ENCODE measurements at regions not wholly inside any gene's neighbourhood (a gene's known extent, or its start where the extent isn't known, plus 50 kb on each side); places are given as distances from the start of the nearest gene placed in this dataset.

DNA sequence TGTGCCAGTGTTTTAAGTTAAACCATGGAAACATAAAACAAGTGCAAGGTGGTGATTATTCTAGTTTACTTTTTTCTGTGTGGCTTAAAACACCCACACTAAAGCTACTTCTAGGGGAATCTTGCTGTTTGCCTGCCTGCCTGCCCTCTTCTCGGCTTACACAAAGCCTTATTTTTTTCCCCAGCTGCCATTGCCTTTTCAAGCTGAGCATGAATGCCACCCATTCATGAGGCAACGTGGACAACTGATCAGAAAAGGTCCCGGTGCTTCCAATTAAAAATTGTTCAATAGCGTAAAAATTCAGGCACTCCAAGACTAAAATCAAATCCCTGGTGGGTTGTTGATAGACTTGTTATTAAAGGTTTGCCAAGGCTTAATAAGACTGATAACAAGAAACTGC is 401.4 kb downstream of the TMEM161B start:
- TF ChIP-seq, protein P1, sequence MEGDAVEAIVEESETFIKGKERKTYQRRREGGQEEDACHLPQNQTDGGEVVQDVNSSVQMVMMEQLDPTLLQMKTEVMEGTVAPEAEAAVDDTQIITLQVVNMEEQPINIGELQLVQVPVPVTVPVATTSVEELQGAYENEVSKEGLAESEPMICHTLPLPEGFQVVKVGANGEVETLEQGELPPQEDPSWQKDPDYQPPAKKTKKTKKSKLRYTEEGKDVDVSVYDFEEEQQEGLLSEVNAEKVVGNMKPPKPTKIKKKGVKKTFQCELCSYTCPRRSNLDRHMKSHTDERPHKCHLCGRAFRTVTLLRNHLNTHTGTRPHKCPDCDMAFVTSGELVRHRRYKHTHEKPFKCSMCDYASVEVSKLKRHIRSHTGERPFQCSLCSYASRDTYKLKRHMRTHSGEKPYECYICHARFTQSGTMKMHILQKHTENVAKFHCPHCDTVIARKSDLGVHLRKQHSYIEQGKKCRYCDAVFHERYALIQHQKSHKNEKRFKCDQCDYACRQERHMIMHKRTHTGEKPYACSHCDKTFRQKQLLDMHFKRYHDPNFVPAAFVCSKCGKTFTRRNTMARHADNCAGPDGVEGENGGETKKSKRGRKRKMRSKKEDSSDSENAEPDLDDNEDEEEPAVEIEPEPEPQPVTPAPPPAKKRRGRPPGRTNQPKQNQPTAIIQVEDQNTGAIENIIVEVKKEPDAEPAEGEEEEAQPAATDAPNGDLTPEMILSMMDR (IDR thresholded peaks at IDR 0.05) = no peak
- DNase-seq (ENCODE audit: low spot score) (no peak), ATAC-seq (ENCODE audit: low FRiP score) (no peak)

DNA sequence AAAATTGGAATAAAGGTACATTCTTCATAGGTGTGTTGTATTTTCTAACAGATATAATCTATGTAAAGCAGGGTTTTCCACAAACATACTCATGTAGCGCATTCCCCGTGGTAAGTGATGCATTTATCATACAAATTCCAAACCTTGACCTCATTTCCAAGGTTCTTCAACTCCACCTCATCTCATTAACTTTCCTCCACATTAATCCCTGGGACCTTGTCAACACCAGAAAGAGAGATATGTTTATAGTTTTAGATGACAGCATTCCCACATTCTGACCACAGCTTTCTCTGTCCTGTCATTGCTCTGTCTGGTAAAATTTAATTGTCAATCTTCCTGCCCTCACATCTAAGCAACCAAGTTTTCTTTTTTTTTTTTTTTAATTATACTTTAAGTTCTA is 415.1 kb downstream of the TMEM161B start:
- DNase-seq (ENCODE audit: low spot score) = no peak
- TF ChIP-seq, protein P1 (IDR thresholded peaks at IDR 0.05) = no peak
- ATAC-seq (ENCODE audit: low FRiP score) = no peak

DNA sequence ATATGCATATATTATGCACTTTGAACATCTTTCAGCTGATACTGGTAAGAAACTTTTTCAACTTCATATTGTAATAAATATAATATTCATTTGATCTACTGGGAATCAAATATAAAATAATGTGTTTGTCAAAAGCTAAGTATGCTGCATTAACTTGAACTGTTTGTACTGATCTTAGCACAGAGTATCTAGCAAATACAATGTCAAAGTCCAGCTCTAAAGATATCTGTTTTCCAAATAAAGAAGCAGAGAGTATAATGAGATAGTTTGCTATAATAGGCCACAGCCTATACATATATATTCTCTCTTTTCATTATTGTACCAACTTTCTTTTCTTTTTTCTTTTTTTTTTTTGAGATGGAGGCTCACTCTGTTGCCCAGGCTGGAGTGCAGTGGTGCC is 417.0 kb downstream of the TMEM161B start:
- TF ChIP-seq, protein P1 (IDR thresholded peaks at IDR 0.05) = no peak
- no peak for ATAC-seq (ENCODE audit: low FRiP score)
- DNase-seq (ENCODE audit: low spot score) = no peak

DNA sequence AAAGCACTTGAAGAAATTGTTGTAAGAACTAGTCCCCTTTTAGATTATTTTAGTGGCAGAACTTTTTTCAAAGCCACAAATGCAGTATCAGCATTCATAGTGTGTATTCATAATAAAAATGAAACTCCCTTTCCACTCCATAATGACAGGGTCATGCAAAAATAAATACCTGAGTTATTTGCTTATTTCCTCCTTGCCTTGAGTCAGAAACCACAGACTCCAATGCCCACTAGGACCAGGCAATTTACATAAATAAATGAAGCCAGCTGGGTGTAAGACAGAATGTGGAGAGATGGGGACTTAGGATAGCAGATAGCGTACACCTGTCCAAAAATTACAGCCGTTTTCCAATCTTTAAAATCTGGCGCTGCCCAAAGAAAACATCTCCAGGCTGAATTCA is 417.8 kb downstream of the TMEM161B start:
- DNase-seq (ENCODE audit: low spot score) (no peak), ATAC-seq (ENCODE audit: low FRiP score) (no peak)
- TF ChIP-seq, protein P1 (IDR thresholded peaks at IDR 0.05) = no peak

DNA sequence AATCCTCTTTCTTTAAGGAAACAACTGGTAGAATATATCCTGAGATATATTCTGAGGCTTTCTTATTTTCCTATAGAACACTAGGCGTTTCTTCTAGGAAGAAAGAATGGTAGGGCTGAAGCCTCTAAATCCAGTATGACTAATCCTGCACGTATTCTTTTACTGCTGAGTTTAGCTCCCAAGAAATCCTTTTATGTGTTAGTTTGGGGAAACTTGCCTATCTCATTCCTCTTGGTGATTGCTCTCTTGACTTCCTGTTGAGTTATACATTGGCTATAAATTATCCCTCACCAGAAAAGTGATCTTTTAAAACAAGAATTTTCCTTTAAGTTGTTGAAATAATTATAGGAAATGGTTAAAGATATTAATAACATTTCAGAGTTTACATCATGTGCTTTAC is 422.9 kb downstream of the TMEM161B start:
- DNase-seq (ENCODE audit: low spot score) (no peak), ATAC-seq (ENCODE audit: low FRiP score) (no peak)
- TF ChIP-seq, protein P1 (IDR thresholded peaks at IDR 0.05) = no peak

DNA sequence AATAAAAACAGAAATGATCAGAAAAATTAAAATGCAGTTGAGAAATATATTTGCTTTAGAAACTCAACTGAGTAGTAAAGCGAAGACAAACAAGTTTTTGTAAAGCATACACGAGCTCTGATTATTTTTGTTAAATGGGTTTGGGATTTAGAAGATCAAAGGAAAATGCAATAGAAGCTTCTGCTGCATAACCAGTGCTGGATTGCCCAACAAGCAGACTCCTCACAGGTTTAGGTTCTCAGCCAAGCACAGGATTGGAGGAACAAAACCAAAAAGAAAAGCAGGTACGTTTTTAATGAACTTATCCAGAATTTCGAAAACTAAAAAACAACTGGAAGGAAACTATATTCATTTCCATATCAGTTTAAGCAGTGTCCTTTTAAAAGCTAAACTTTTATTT is 423.8 kb downstream of the TMEM161B start:
- TF ChIP-seq, protein P1 (IDR thresholded peaks at IDR 0.05) = no peak
- no peak for DNase-seq (ENCODE audit: low spot score)
- ATAC-seq (ENCODE audit: low FRiP score) = no peak

DNA sequence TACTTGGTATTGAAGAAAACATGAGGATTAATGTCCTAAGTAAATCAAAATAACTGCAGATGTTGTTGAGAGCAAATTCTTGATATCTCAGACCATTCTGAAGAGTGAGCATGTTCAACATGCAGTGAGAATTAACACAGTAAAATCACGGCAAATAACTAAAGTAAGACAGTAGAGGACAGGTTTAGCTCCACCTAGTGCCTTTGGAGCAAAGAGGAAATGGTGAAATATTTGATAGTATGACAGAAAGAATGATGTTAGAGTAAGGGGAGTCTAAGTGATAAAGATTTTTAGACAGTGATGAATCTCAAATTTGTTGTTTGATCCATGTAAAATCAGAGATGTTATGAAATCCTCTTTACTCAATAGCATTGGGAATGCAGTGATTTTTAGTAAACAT is 424.2 kb downstream of the TMEM161B start:
- TF ChIP-seq, protein P1 (IDR thresholded peaks at IDR 0.05) = no peak
- DNase-seq (ENCODE audit: low spot score) (no peak), ATAC-seq (ENCODE audit: low FRiP score) (no peak)
